HFFc6 (cell line): ENCODE measurements at regions not wholly inside any gene's neighbourhood (a gene's known extent, or its start where the extent isn't known, plus 50 kb on each side); places are given as distances from the start of the nearest gene placed in this dataset.
"Not testable (repeated sequence)": the region's sequence is repeated elsewhere in the genome, so short reads cannot be mapped to it uniquely, and the experiment has no call there.

Experiments
- DNase-seq: peaks from one replicate; pipeline ENCODE4 v3.0.0-alpha.2; 2018
- H3K27ac Mint-ChIP-seq: 2 replicates; pipeline ENCODE4 v1.8.0; 2020; ENCODE audit warnings: mild to moderate bottlenecking, mixed read lengths
- H3K27me3 Mint-ChIP-seq: 2 replicates; pipeline ENCODE4 v1.8.0; 2021; ENCODE audit warnings: mild to moderate bottlenecking, moderate library complexity, mixed read lengths; ENCODE audit not compliant: insufficient read depth
- H3K36me3 Mint-ChIP-seq: 2 replicates; pipeline ENCODE4 v1.8.0; 2021; ENCODE audit warnings: low read depth, mixed read lengths
- H3K4me1 Mint-ChIP-seq: 2 replicates; pipeline ENCODE4 v1.8.0; 2020; ENCODE audit warnings: low read depth, mixed read lengths
- H3K4me3 Mint-ChIP-seq: 2 replicates; pipeline ENCODE4 v1.8.0; 2020; ENCODE audit warnings: mild to moderate bottlenecking, moderate library complexity, mixed read lengths
- H3K9me3 Mint-ChIP-seq: 2 replicates; pipeline ENCODE4 v1.8.0; 2020; ENCODE audit warnings: mild to moderate bottlenecking, mixed read lengths
- CTCF ChIP-seq: fragments of 200-600 bp; sonication (generic); IDR thresholded peaks from 2 replicates; pipeline ENCODE4 v1.5.0; 2021; ENCODE audit warnings: antibody characterized with exemption, mild to moderate bottlenecking

DNA sequence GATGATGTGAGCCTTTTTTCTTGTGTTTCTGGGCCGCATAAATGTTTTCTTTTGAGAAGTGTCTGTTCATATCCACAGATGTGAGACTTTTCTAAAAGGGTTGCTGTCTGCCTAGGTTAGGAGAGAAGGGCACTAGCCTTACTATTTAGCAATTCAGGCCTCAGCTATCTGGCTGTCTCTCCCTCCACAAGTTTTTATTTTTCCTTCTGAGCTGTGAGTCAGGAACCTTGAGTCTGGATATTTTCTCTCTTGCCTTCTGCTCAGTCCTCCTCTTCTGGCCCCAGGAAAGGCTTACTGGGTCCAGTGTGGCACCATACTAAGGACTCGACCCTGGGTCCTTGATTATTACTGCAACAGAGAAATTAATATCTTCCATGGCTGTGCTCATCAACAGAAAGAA, 187.6 kb downstream of the CSNK1G3 start:
- no peaks in the 10 kb centered on the region for H3K27me3 Mint-ChIP-seq

GRCh38 chr5:123698937-123699336, 187.0 kb downstream of the CSNK1G3 start:
- Mint-ChIP-seq H3K4me1 (peaks cover 64% of the 10 kb centered on the region), H3K27ac (peak overlapping the region; percentile 99)
- H3K36me3 Mint-ChIP-seq, H3K4me3 Mint-ChIP-seq, DNase-seq, H3K9me3 Mint-ChIP-seq, H3K27me3 Mint-ChIP-seq: not testable (repeated sequence)

More for the DNA sequence above, 187.6 kb downstream of the CSNK1G3 start:
- TF ChIP-seq CTCF, result no peak
- Mint-ChIP-seq H3K36me3 (peaks cover 10% of the 10 kb centered on the region; the same call in 1 of the 2 replicates), H3K9me3 (no peaks in the 10 kb centered on the region), H3K4me3 (peak overlapping the region; percentile 59), H3K4me1 (peaks cover 57% of the 10 kb centered on the region), H3K27ac (peak overlapping the region; percentile 99)
- no peak for DNase-seq

GRCh38 chr5:123696921-123697341, 185.0 kb downstream of the CSNK1G3 start:
- no peak for TF ChIP-seq CTCF
- Mint-ChIP-seq H3K4me3 (no peak overlapping the region; the same call in 1 of the 2 replicates), H3K36me3 (peaks cover 10% of the 10 kb centered on the region; the same call in 1 of the 2 replicates), H3K27ac (peak overlapping the region; percentile 83), H3K27me3 (no peaks in the 10 kb centered on the region), H3K9me3 (no peaks in the 10 kb centered on the region), H3K4me1 (peaks cover 60% of the 10 kb centered on the region)
- peak; percentile 35 for DNase-seq

DNA sequence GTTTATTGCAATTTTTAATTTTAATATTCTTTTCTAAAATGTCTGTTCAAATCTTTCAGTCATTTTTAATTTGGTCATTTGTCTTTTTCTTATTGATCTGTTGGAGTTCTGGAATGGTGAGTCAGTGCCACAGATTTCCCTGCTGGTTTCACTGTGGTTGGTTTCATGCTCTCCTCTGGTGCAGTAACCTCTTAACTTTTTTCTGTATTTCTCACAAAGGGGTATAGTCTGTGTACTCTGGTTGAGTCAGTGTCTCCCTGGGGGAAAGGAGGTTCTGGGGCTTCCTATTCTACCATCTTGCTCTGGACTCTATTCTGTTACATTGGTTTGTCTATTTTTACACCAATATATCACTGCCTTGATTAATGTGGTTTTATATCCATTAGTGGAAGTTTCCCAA, 178.8 kb downstream of the CSNK1G3 start:
- peaks cover 13% of the 10 kb centered on the region for H3K36me3 Mint-ChIP-seq
- no peak overlapping the region for H3K27ac Mint-ChIP-seq
- peaks cover 27% of the 10 kb centered on the region for H3K4me1 Mint-ChIP-seq
- DNase-seq, result no peak
- no peak overlapping the region for H3K4me3 Mint-ChIP-seq
- H3K9me3 Mint-ChIP-seq, result peaks cover 10% of the 10 kb centered on the region
- TF ChIP-seq CTCF, result no peak
- H3K27me3 Mint-ChIP-seq, result no peaks in the 10 kb centered on the region

- H3K27ac Mint-ChIP-seq, result no peak overlapping the region
- H3K4me1 Mint-ChIP-seq, result no peaks in the 10 kb centered on the region
- DNase-seq, result no peak
- H3K4me3 Mint-ChIP-seq, result no peak overlapping the region
- peaks cover 32% of the 10 kb centered on the region for H3K36me3 Mint-ChIP-seq
- peaks cover 38% of the 10 kb centered on the region for H3K9me3 Mint-ChIP-seq
- TF ChIP-seq CTCF, result no peak
- peaks cover 3% of the 10 kb centered on the region; the same call in 1 of the 2 replicates for H3K27me3 Mint-ChIP-seq
Observed at GRCh38 chr5:123681061-123681460, 169.1 kb downstream of the CSNK1G3 start.

- peaks cover 1% of the 10 kb centered on the region; the same call in 1 of the 2 replicates for H3K27me3 Mint-ChIP-seq
- no peak overlapping the region for H3K4me3 Mint-ChIP-seq
- H3K9me3 Mint-ChIP-seq, result peaks cover 8% of the 10 kb centered on the region; the same call in 1 of the 2 replicates
- no peak for DNase-seq
- H3K4me1 Mint-ChIP-seq, result peaks cover 22% of the 10 kb centered on the region
- no peak overlapping the region for H3K27ac Mint-ChIP-seq
- TF ChIP-seq CTCF, result no peak
- H3K36me3 Mint-ChIP-seq, result peaks cover 5% of the 10 kb centered on the region; the same call in 1 of the 2 replicates
Observed at GRCh38 chr5:123673107-123673506, 161.1 kb downstream of the CSNK1G3 start.
